Esophagus squamous epithelium (tissue), 5 donors: ENCODE measurements at regions not wholly inside any gene's neighbourhood (a gene's known extent, or its start where the extent isn't known, plus 50 kb on each side); places are given as distances from the start of the nearest gene placed in this dataset.

ENCODE experiments used
- DNase-seq: peaks from one replicate; lab custom pipeline; 2025; lab: John Stamatoyannopoulos, UW
- H3K27ac ChIP-seq, 4 donors: fragments of 200-600 bp; sonication (generic); one replicate each; pipeline ENCODE4 v1.5.1; 2016 to 2019; ENCODE audit warnings: mild to moderate bottlenecking in 1 of 4
- H3K27me3 ChIP-seq, 4 donors: fragments of 200-600 bp; sonication (generic); 1 replicate in 3 of 4; 2 replicates in 1 of 4; pipeline versions ENCODE4 v1.5.1 to v1.6.0; 2017 to 2021; ENCODE audit warnings: antibody characterized with exemption in 1 of 4
- H3K36me3 ChIP-seq, 3 donors: fragments of 200-600 bp; sonication (generic); one replicate each; pipeline ENCODE4 v1.5.1; 2016 to 2019
- H3K4me1 ChIP-seq, 3 donors: fragments of 200-600 bp; sonication (generic); one replicate each; pipeline ENCODE4 v1.5.1; 2017 to 2019
- H3K4me3 ChIP-seq, 4 donors: fragments of 200-600 bp; sonication (generic); 1 replicate in 3 of 4; 2 replicates in 1 of 4; pipeline ENCODE4 v1.5.1; 2016 to 2019; ENCODE audit warnings: mild to moderate bottlenecking in 2 of 4, moderate library complexity in 1 of 4
- H3K9me3 ChIP-seq, 3 donors: fragments of 200-600 bp; sonication (generic); one replicate each; pipeline ENCODE4 v1.5.1; 2016 to 2019
- CTCF ChIP-seq, 6 experiments: fragments of 450-650 bp in 4 of 6; fragments of 200-600 bp in 2 of 6; sonication (generic) in 2 of 6; IDR thresholded peaks; one replicate each; pipeline ENCODE4 v1.5.1; 2016 to 2019; ENCODE audit warnings: antibody characterized with exemption in 6 of 6, mild to moderate bottlenecking in 4 of 6, moderate library complexity in 4 of 6
- POLR2A ChIP-seq, 4 donors: fragments of 450-650 bp; IDR thresholded peaks; one replicate each; pipeline ENCODE4 v1.6.1; 2017; ENCODE audit warnings: antibody characterized with exemption in 4 of 4, mild to moderate bottlenecking in 4 of 4, moderate library complexity in 3 of 4
- WGBS, 2 donors: methylation state at CpG; one replicate each; pipeline ENCODE4 v1.1.5; 2018; 5-methylcytosine and 5-hydroxymethylcytosine counted together
- intact Hi-C: fragments of 100-400 bp; cut with DNase I; formaldehyde crosslinking; loops from one replicate; pipeline ENCODE4 v1.15.0; 2022
- donor health status: DM: yes; HTN: yes; CAD: no.

- H3K9me3 ChIP-seq: no peaks in the 10 kb centered on the region
- no peak overlapping the region for H3K4me3 ChIP-seq
- no peak overlapping the region for H3K27ac ChIP-seq
- WGBS, 2 donors: 92% methylated on average over 2 of the region's 2 CpGs; no CpG with 5 or more reads in 1 of the 2 donors
- TF ChIP-seq CTCF (IDR thresholded peaks at IDR 0.05): no peak
- no peak for TF ChIP-seq POLR2A (IDR thresholded peaks at IDR 0.05)
- H3K4me1 ChIP-seq: no peaks in the 10 kb centered on the region
- no peaks in the 10 kb centered on the region for H3K27me3 ChIP-seq
- intact Hi-C loops: no loop called here
- no peaks in the 10 kb centered on the region for H3K36me3 ChIP-seq
- no peak for DNase-seq
These were observed 1485.3 kb upstream of the TENM3 start for GRCh38 chr4:180757927-180758326.

DNA sequence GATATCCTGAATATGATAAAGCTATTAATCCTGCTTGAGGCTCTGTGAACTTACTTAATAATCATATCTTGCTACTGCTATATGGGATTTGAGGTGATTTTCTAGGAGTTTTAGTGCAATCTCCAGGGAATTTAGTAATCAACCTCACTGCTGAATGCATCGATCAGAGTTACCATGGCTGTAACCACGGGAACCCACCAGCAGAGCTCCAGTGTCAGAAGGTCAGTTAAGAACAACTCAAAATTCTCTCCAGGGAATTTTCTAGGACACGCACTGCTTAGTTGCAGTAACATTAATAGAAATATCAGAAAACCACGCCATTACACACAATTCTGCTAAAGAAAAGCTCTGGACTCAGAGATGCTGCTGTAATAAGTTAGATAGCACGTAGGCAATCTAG is 1477.2 kb upstream of the TENM3 start:
- TF ChIP-seq POLR2A (IDR thresholded peaks at IDR 0.05) (no peak), CTCF (IDR thresholded peaks at IDR 0.05) (no peak)
- WGBS, 2 donors: 40 to 44% methylated on average over 5 of the region's 5 CpGs
- Histone ChIP-seq H3K27ac (no peak overlapping the region), H3K9me3 (no peaks in the 10 kb centered on the region), H3K4me3 (no peak overlapping the region), H3K27me3 (no peaks in the 10 kb centered on the region), H3K36me3 (no peaks in the 10 kb centered on the region), H3K4me1 (no peaks in the 10 kb centered on the region)
- intact Hi-C loops: no loop called here
- no peak for DNase-seq

GRCh38 chr4:180766944-180767729 is 1476.1 kb upstream of the TENM3 start:
- DNase-seq: no peak
- TF ChIP-seq CTCF (IDR thresholded peaks at IDR 0.05) (no peak), POLR2A (IDR thresholded peaks at IDR 0.05) (no peak)
- Histone ChIP-seq H3K36me3 (no peaks in the 10 kb centered on the region), H3K4me1 (no peaks in the 10 kb centered on the region), H3K27me3 (no peaks in the 10 kb centered on the region), H3K27ac (no peak overlapping the region), H3K9me3 (no peaks in the 10 kb centered on the region), H3K4me3 (no peak overlapping the region)
- intact Hi-C loops: no loop called here
- 46% methylated on average over 9 of the region's 9 CpGs for WGBS, 2 donors

GRCh38 chr4:180768610-180769009 is 1474.6 kb upstream of the TENM3 start:
- TF ChIP-seq POLR2A (IDR thresholded peaks at IDR 0.05): no peak
- no peak for TF ChIP-seq CTCF (IDR thresholded peaks at IDR 0.05)
- intact Hi-C loops: no loop called here
- 61 to 67% methylated on average over 3 of the region's 3 CpGs for WGBS, 2 donors
- H3K4me3 ChIP-seq: no peak overlapping the region
- no peak overlapping the region for H3K27ac ChIP-seq
- no peaks in the 10 kb centered on the region for H3K36me3 ChIP-seq
- no peaks in the 10 kb centered on the region for H3K4me1 ChIP-seq
- no peaks in the 10 kb centered on the region for H3K9me3 ChIP-seq
- no peaks in the 10 kb centered on the region for H3K27me3 ChIP-seq
- no peak for DNase-seq

DNA sequence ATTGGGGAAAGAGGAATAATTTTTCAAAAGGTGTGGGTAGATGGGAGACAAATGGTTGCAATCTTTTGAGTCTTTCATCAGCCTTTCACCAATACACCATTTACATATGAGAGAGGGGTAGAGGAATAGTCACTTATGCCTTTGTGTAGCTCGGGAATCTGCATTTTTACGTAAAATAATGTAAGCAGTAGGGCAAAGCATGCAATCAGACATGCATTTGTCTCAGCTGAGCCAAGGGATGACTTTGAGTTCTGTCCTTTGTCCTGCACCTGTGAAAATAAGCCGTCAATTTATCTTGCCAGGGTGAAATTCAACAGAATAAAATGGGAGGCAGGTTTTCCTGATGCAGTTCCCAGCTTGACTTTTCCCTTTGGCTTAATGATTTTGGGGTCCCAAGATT is 1473.4 kb upstream of the TENM3 start:
- no peak overlapping the region for H3K4me3 ChIP-seq

More for the DNA sequence above, 1473.4 kb upstream of the TENM3 start:
- DNase-seq: no peak
- Histone ChIP-seq H3K27ac (no peak overlapping the region), H3K9me3 (no peaks in the 10 kb centered on the region), H3K27me3 (no peaks in the 10 kb centered on the region), H3K4me1 (no peaks in the 10 kb centered on the region), H3K36me3 (no peaks in the 10 kb centered on the region)
- WGBS, 2 donors: 47 to 66% methylated on average over 3 of the region's 3 CpGs
- intact Hi-C loops: no loop called here
- TF ChIP-seq POLR2A (IDR thresholded peaks at IDR 0.05) (no peak), CTCF (IDR thresholded peaks at IDR 0.05) (no peak)
